H1 (cell line): ENCODE measurements at regions not wholly inside any gene's neighbourhood (a gene's known extent, or its start where the extent isn't known, plus 50 kb on each side); places are given as distances from the start of the nearest gene placed in this dataset.

Experiments used
- CTCF ChIA-PET: fragments of 300-600 bp; sonication (Branson Sonifier 250); formaldehyde crosslinking; loops from one replicate; lab custom pipeline; 2021; ENCODE audit not compliant: partially characterized antibody; lab: Charles Lee
- POLR2A ChIA-PET: fragments of 300-600 bp; sonication (Branson Sonifier 250); formaldehyde crosslinking; loops from one replicate; lab custom pipeline; 2021; ENCODE audit warnings: inconsistent platforms; ENCODE audit not compliant: partially characterized antibody; lab: Charles Lee
- DNase-seq, 2 experiments: peaks; one replicate each; pipeline versions ENCODE4 v3.0.0 to v3.0.0-alpha.2; 2010 to 2022; ENCODE audit warnings: low spot score in 2 of 2, low read depth in 1 of 2, mixed read lengths in 1 of 2
- FAIRE-seq: peaks from 2 replicates; lab custom pipeline; 2011; peaks lifted over from hg19 to GRCh38; lab: Jason Lieb, UNC
- H2AFZ ChIP-seq: 2 replicates; pipeline ENCODE4 v1.8.1; 2012; ENCODE audit warnings: low read length, inconsistent platforms
- H2AK5ac ChIP-seq: 2 replicates; pipeline ENCODE4 v1.6.1; 2013; ENCODE audit warnings: low read depth, low read length
- H2BK120ac ChIP-seq: replicated peaks from 2 replicates; pipeline ENCODE3; 2013; ENCODE audit warnings: low read depth, low read length, inconsistent platforms
- H2BK12ac ChIP-seq: 2 replicates; pipeline ENCODE4 v1.6.1; 2013; ENCODE audit warnings: low read depth, low read length
- H2BK15ac ChIP-seq: 2 replicates; pipeline ENCODE4 v1.6.1; 2013; ENCODE audit warnings: low read length
- H2BK20ac ChIP-seq: 2 replicates; pipeline ENCODE4 v1.6.1; 2013; ENCODE audit warnings: low read length
- H2BK5ac ChIP-seq: 2 replicates; pipeline ENCODE4 v1.6.1; 2013; ENCODE audit warnings: low read depth, low read length
- H3K14ac ChIP-seq: 2 replicates; pipeline ENCODE4 v1.6.1; 2013; ENCODE audit warnings: inconsistent platforms; ENCODE audit not compliant: insufficient read length
- H3K18ac ChIP-seq: 2 replicates; pipeline ENCODE4 v1.6.1; 2013; ENCODE audit warnings: low read length; ENCODE audit errors: extremely low read depth
- H3K23ac ChIP-seq: 2 replicates; pipeline ENCODE4 v1.6.1; 2013; ENCODE audit warnings: inconsistent platforms; ENCODE audit not compliant: insufficient read length
- H3K23me2 ChIP-seq: 2 replicates; pipeline ENCODE4 v1.6.1; 2013; ENCODE audit warnings: low read depth, low read length
- H3K27ac ChIP-seq: 2 replicates; pipeline ENCODE4 v1.6.1; 2011; ENCODE audit warnings: low read depth, low read length, inconsistent platforms
- H3K27me3 ChIP-seq, 4 experiments: replicated peaks in 1 of 4; 1 replicate in 1 of 4; 2 replicates in 3 of 4; pipeline versions ENCODE4 v1.6.1 to v1.8.1; 2011 to 2013; ENCODE audit warnings: low read length in 3 of 4, mild to moderate bottlenecking in 3 of 4, inconsistent platforms in 2 of 4, mixed read lengths in 2 of 4, moderate library complexity in 1 of 4; ENCODE audit not compliant: control insufficient read depth in 3 of 4, insufficient read depth in 3 of 4; ENCODE audit errors: extremely low read depth in 1 of 4
- H3K36me3 ChIP-seq, 4 experiments: 2 replicates each; pipeline versions ENCODE4 v1.6.1 to v1.8.1; 2011 to 2013; ENCODE audit warnings: mild to moderate bottlenecking in 4 of 4, low read length in 3 of 4, moderate library complexity in 2 of 4, control low read depth in 1 of 4, inconsistent platforms in 1 of 4; ENCODE audit not compliant: insufficient read depth in 4 of 4, control insufficient read depth in 2 of 4
- H3K4ac ChIP-seq: replicated peaks from 2 replicates; pipeline ENCODE3; 2013; ENCODE audit warnings: low read length, low read depth, mixed read lengths, inconsistent platforms; ENCODE audit not compliant: insufficient read length
- H3K4me1 ChIP-seq, 4 experiments: replicated peaks in 1 of 4; 1 replicate in 1 of 4; 2 replicates in 3 of 4; pipeline versions ENCODE4 v1.6.1 to v1.8.1; 2011 to 2013; ENCODE audit warnings: low read length in 3 of 4, inconsistent platforms in 2 of 4, mixed read lengths in 1 of 4; ENCODE audit not compliant: insufficient read depth in 4 of 4, control insufficient read depth in 3 of 4
- H3K4me2 ChIP-seq, 2 experiments: 2 replicates each; pipeline versions ENCODE4 v1.6.1 to v1.8.1; 2011 to 2013; ENCODE audit warnings: low read depth in 2 of 2, low read length in 2 of 2, control low read depth in 1 of 2, inconsistent platforms in 1 of 2, mild to moderate bottlenecking in 1 of 2; ENCODE audit not compliant: insufficient read depth in 1 of 2
- H3K4me3 ChIP-seq, 4 experiments: fragments of 200-600, 300-600 bp in 1 of 4; sonication (generic), shearing (Covaris generic), sonication (Bioruptor Twin) in 1 of 4; 2 replicates each; pipeline versions ENCODE4 v1.5.1 to v1.8.1; 2011 to 2016; ENCODE audit warnings: low read length in 4 of 4, low read depth in 3 of 4, control low read depth in 2 of 4, inconsistent platforms in 2 of 4, mild to moderate bottlenecking in 2 of 4, mixed read lengths in 1 of 4, moderate library complexity in 1 of 4; ENCODE audit not compliant: insufficient read depth in 2 of 4; ENCODE audit errors: extremely low read depth in 1 of 4
- H3K56ac ChIP-seq: replicated peaks from 2 replicates; pipeline ENCODE3; 2013; ENCODE audit warnings: low read depth, mild to moderate bottlenecking, mixed read lengths, low read length, inconsistent platforms; ENCODE audit not compliant: insufficient read length
- H3K79me1 ChIP-seq: 2 replicates; pipeline ENCODE4 v1.6.1; 2013; ENCODE audit warnings: low read depth, low read length, control low read depth
- H3K79me2 ChIP-seq, 2 experiments: 2 replicates each; pipeline versions ENCODE4 v1.6.1 to v1.8.1; 2012 to 2013; ENCODE audit warnings: low read length in 2 of 2, mild to moderate bottlenecking in 2 of 2, inconsistent platforms in 1 of 2; ENCODE audit not compliant: insufficient read depth in 2 of 2, control insufficient read depth in 1 of 2
- H3K9ac ChIP-seq, 4 experiments: replicated peaks in 1 of 4; 1 replicate in 1 of 4; 2 replicates in 3 of 4; pipeline versions ENCODE4 v1.6.1 to v1.8.1; 2011 to 2013; ENCODE audit warnings: low read depth in 3 of 4, low read length in 3 of 4, control low read depth in 2 of 4, mild to moderate bottlenecking in 2 of 4, moderate library complexity in 2 of 4, inconsistent platforms in 1 of 4; ENCODE audit errors: extremely low read depth in 1 of 4
- H3K9me3 ChIP-seq, 2 experiments: 2 replicates each; pipeline versions ENCODE4 v1.6.1 to v1.8.1; 2012 to 2013; ENCODE audit warnings: mild to moderate bottlenecking in 2 of 2, moderate library complexity in 2 of 2, control low read depth in 1 of 2, inconsistent platforms in 1 of 2, low read depth in 1 of 2, low read length in 1 of 2, mixed read lengths in 1 of 2; ENCODE audit not compliant: insufficient read depth in 2 of 2
- H4K20me1 ChIP-seq, 2 experiments: replicated peaks in 1 of 2; 2 replicates each; pipeline versions ENCODE3 to v1.8.1; 2011 to 2013; ENCODE audit warnings: inconsistent platforms in 2 of 2, low read length in 2 of 2, mild to moderate bottlenecking in 1 of 2; ENCODE audit not compliant: insufficient read depth in 2 of 2, control insufficient read depth in 1 of 2
- H4K5ac ChIP-seq: 2 replicates; pipeline ENCODE4 v1.6.1; 2013; ENCODE audit warnings: low read length, low read depth, mixed read lengths, inconsistent platforms; ENCODE audit not compliant: insufficient read length
- H4K8ac ChIP-seq: 2 replicates; pipeline ENCODE4 v1.8.0; 2013; ENCODE audit warnings: mild to moderate bottlenecking, moderate library complexity, low read length, inconsistent platforms; ENCODE audit not compliant: insufficient read depth; ENCODE audit errors: extremely low read depth
- H4K91ac ChIP-seq: replicated peaks from 2 replicates; pipeline ENCODE3; 2013; ENCODE audit warnings: low read length, mixed read lengths, inconsistent platforms; ENCODE audit not compliant: insufficient read length
- BACH1 ChIP-seq: IDR thresholded peaks from 2 replicates; pipeline ENCODE4 v1.6.1; 2012; ENCODE audit warnings: low read length, improper control_type of control experiment
- RAD21 ChIP-seq, 2 experiments: IDR thresholded peaks in 1 of 2; conservative IDR thresholded peaks in 1 of 2; 2 replicates each; pipeline ENCODE4 v1.6.1; 2011; ENCODE audit warnings: low read depth in 2 of 2, low read length in 2 of 2, improper control_type of control experiment in 1 of 2, inconsistent platforms in 1 of 2, mild to moderate bottlenecking in 1 of 2, moderate library complexity in 1 of 2
- SP2 ChIP-seq: IDR thresholded peaks from 2 replicates; pipeline ENCODE4 v1.6.1; 2012; ENCODE audit warnings: mild to moderate bottlenecking, low read length, inconsistent platforms
- TBP ChIP-seq: IDR thresholded peaks from 2 replicates; pipeline ENCODE4 v1.6.1; 2011; ENCODE audit warnings: low read depth, low read length, improper control_type of control experiment
- WGBS, 2 experiments: shearing (Covaris generic) in 1 of 2; methylation state at CpG; one replicate each; pipeline versions ENCODE4 v1.1.6 to v1.1.7; 2013 to 2015; ENCODE audit warnings: low lambda C conversion rate in 2 of 2, mixed read lengths in 2 of 2, inconsistent platforms in 1 of 2, low coverage in 1 of 2, missing lambda C conversion rate in 1 of 2; ENCODE audit not compliant: insufficient replicate concordance in 2 of 2, insufficient coverage in 1 of 2, insufficient read length in 1 of 2; ENCODE audit errors: extremely low coverage in 1 of 2, missing lambda C conversion rate in 1 of 2; 5-methylcytosine and 5-hydroxymethylcytosine counted together

DNA sequence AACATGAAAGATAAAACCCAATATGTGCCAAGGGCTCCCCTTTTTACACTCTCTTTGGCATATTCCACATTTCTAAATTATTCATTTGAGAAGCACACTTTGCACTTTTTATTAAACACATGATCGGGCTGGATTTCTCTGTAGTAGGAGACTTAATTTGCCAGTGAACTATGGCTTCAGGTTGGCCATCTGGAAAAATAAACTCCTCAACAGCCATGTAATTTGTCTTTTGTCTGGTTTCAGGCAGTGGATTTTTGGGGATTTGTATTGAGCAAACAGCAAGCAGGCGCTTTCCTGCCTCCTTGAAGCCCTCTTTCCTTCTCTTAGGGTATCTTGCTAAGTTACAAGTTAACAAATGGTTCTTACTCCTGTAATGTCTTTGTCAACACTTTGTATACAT is 73.0 kb upstream of the DMRTA1 start:
- no peaks in the 10 kb centered on the region for H3K27me3 ChIP-seq
- no peaks in the 10 kb centered on the region for H3K23me2 ChIP-seq
- H3K18ac ChIP-seq: no peak overlapping the region
- no peak overlapping the region for H4K5ac ChIP-seq
- H4K91ac ChIP-seq: no peak overlapping the region
- H4K8ac ChIP-seq: no peak overlapping the region
- ChIA-PET POLR2A (no interaction called here), CTCF (interaction anchor here (1.3 to 1.5 kb wide), 2 partner anchors 10 to 27 kb away, joined by 3 to 5 read pairs; no protein-coding TSS in a partner anchor)
- H3K56ac ChIP-seq: no peak overlapping the region
- H2BK5ac ChIP-seq: no peak overlapping the region
- no peak overlapping the region for H3K4me3 ChIP-seq
- H3K4me2 ChIP-seq: no peak overlapping the region
- H3K14ac ChIP-seq: no peak overlapping the region
- no peaks in the 10 kb centered on the region for H3K4me1 ChIP-seq
- no peaks in the 10 kb centered on the region for H4K20me1 ChIP-seq
- no peak overlapping the region for H2BK20ac ChIP-seq
- no peak for DNase-seq
- no peak overlapping the region for H2BK12ac ChIP-seq
- H2BK120ac ChIP-seq: no peak overlapping the region
- H3K9me3 ChIP-seq: no peaks in the 10 kb centered on the region
- FAIRE-seq: no peak
- H3K9ac ChIP-seq: no peak overlapping the region
- H2BK15ac ChIP-seq: no peak overlapping the region
- no peak overlapping the region for H3K23ac ChIP-seq
- H2AFZ ChIP-seq: no peak overlapping the region
- no peak overlapping the region for H3K4ac ChIP-seq
- H3K79me1 ChIP-seq: no peaks in the 10 kb centered on the region
- no peaks in the 10 kb centered on the region for H3K79me2 ChIP-seq
- no peak overlapping the region for H3K27ac ChIP-seq
- WGBS, 2 experiments: 100% methylated on average over 2 of the region's 2 CpGs; no CpG with 5 or more reads in 1 of the 2 experiments
- H2AK5ac ChIP-seq: no peak overlapping the region
- no peaks in the 10 kb centered on the region for H3K36me3 ChIP-seq
- no peak for TF ChIP-seq SP2
- no peak for TF ChIP-seq RAD21 (IDR thresholded peaks at IDR 0.05 in 1 of 2, conservative IDR thresholded peaks at IDR 0.05 in 1 of 2; ENCODE audit: low read depth in 2 of 2, low read length in 2 of 2)
- no peak for TF ChIP-seq TBP
- TF ChIP-seq BACH1: no peak
